ENCODE measurements at regions not wholly inside any gene's neighbourhood (a gene's known extent, or its start where the extent isn't known, plus 50 kb on each side); places are given as distances from the start of the nearest gene placed in this dataset.
"Not testable (repeated sequence)": the region's sequence is repeated elsewhere in the genome, so short reads cannot be mapped to it uniquely, and the experiment has no call there.

DNA sequence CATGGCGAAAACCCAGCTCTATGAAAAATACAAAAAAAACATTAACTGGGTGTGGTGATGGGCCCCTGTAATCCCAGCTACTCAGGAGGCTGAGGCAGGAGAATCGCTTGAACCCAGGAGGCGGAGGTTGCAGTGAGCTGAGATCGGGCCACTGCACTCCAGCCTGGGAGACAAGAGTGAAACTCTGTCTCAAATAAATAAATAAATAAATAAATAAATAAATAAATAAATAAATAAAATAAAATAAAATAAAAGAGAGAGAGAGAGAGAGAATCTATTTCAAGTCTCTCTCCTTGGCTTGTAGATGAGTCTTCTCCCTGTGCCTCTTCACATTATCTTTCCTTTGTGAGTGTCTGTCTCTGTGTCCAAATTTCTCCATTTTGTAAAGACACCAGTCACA is 442.6 kb upstream of the PROX1 start:
- TF ChIP-seq, protein P1, sequence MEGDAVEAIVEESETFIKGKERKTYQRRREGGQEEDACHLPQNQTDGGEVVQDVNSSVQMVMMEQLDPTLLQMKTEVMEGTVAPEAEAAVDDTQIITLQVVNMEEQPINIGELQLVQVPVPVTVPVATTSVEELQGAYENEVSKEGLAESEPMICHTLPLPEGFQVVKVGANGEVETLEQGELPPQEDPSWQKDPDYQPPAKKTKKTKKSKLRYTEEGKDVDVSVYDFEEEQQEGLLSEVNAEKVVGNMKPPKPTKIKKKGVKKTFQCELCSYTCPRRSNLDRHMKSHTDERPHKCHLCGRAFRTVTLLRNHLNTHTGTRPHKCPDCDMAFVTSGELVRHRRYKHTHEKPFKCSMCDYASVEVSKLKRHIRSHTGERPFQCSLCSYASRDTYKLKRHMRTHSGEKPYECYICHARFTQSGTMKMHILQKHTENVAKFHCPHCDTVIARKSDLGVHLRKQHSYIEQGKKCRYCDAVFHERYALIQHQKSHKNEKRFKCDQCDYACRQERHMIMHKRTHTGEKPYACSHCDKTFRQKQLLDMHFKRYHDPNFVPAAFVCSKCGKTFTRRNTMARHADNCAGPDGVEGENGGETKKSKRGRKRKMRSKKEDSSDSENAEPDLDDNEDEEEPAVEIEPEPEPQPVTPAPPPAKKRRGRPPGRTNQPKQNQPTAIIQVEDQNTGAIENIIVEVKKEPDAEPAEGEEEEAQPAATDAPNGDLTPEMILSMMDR (IDR thresholded peaks at IDR 0.05; ENCODE audit: low read depth, low read length, poor library complexity, severe bottlenecking) = not testable (repeated sequence)
- TF ChIP-seq EZH2phosphoT487 (IDR thresholded peaks at IDR 0.05; ENCODE audit: borderline replicate concordance, low read length) = not testable (repeated sequence)
